IPS-NIHi7 (cell line): ENCODE measurements at regions not wholly inside any gene's neighbourhood (a gene's known extent, or its start where the extent isn't known, plus 50 kb on each side); places are given as distances from the start of the nearest gene placed in this dataset.

Source experiments
- DNase-seq: peaks from one replicate; pipeline ENCODE4 v3.0.0; 2012; ENCODE audit warnings: mixed read lengths; ENCODE audit errors: extremely low spot score

DNA sequence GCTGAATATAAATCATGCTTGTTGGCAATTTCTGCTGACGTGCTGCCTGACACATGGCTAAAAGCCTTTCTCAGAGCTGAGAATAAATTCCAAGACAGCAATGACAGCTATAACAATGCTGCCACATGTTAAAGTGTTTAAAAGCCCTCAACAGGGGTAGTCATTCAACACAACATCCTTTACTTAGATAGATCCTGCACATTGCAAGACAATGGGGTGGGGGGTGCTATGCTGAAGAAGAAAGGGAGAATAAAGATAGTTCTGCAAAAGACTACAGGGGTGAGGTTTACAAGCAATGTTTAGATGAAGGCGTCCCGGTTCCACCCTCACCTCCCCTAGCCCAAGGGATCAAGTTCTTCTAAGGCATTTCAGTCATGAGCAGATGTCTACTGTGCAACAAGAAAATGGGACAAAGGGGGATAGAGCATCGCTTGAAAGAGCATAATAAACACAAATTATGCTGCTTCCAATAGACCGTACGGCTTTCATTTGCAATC, 291.0 kb upstream of the ACVR2A start:
- no peak for DNase-seq

- DNase-seq = no peak
These were observed 293.7 kb upstream of the ACVR2A start for GRCh38 chr2:147550995-147551731.

GRCh38 chr2:147549054-147549453, 295.8 kb upstream of the ACVR2A start:
- no peak for DNase-seq

- no peak for DNase-seq
These were observed 296.4 kb upstream of the ACVR2A start for GRCh38 chr2:147548451-147548850.

DNA sequence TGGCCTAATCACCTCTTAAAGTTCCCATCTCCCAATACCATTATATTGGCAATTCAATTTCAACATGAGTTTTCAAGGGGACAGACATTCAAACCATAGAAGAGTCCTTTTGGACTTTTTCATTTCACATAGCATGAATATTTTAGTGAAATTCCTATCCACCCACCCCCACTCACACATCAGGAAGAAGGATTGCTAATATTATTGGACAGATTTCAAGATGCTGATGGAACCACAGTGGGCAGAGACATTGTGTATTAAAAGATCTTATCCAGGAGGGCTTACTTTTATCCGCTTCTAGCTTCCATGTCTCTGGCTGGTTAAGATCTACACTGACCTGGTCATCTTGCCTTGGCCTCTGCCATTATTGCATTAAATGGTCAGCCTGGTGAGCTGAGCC, 297.4 kb upstream of the ACVR2A start:
- DNase-seq = no peak

GRCh38 chr2:147546109-147546508, 298.7 kb upstream of the ACVR2A start:
- no peak for DNase-seq

DNA sequence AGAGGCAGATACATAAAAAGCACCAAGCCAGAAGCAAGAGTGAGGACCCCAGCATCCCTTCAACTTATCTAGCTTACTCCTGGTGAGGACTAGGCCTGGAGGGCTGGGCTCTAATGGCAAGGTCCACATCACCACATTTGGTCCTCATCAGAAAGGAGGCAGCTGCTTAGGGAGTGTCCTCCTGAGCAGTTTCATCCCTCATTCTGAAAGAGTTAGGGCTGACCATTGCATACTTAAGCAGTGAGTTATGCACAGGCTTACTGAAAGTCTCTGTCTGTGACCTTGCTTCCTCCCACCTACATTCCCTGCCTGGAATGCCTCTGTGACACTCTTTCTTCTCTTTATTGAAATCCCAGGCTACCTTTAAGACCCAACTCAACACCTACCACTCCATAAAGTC, 301.8 kb upstream of the ACVR2A start:
- no peak for DNase-seq

DNA sequence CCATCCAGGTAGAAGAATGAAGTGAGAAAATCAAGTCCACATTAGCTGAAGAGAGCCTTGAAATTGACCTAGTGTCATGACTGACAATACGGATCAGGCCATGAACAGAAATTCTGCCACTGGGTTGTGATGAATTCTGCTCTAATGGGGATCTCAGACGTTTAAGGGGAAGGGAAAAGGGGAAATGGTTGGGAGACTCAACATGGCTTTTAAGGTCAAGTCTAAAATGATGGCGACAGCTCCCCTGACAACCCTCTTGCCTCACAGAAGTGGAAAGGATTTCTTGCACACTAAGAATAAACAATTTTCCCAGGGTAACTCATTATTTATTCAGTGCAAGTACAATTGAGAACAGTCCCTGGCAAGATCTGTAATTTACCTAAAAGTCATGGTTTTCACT, 302.5 kb upstream of the ACVR2A start:
- no peak for DNase-seq

DNA sequence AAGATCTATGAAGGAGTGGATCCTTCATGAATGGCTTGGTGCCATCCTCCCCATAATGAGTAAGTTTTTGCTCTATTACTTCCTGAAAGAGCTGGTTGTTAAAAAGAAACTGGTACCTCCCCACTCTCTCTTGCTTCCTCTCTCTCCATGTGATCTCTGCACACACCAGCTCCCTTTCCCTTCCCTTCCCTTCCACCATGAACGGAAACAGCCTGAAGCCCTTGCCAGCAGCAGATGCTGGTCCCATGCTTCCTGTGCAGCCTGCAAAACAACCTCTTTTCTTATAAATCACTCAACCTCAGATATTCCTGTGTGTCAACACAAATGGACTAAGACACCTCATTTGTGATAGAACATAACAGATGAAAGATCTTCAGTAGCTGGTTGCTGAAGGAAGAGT, 303.5 kb upstream of the ACVR2A start:
- no peak for DNase-seq

- no peak for DNase-seq
These were observed 306.0 kb upstream of the ACVR2A start for GRCh38 chr2:147538821-147539220.

DNA sequence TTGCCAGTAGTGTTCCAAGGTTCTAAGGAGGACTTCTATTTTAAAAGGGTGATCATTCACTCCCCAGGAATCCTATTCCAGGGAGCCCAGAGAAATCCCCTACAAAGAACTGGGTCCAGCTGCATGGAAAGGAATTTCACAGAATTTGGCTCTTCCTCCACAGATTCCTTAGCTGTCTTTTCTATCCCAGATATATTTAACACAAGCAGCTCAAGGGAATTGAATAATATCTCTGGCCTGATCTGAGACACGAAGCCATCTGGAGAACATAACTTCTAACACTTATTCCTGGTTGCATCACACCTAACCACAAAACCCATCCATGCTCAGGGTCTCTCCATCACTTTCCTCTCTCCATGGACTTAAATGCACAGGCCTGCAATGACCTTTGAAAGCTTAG, 306.7 kb upstream of the ACVR2A start:
- DNase-seq = no peak

- no peak for DNase-seq
These were observed 313.6 kb upstream of the ACVR2A start for GRCh38 chr2:147531269-147531668.

DNA sequence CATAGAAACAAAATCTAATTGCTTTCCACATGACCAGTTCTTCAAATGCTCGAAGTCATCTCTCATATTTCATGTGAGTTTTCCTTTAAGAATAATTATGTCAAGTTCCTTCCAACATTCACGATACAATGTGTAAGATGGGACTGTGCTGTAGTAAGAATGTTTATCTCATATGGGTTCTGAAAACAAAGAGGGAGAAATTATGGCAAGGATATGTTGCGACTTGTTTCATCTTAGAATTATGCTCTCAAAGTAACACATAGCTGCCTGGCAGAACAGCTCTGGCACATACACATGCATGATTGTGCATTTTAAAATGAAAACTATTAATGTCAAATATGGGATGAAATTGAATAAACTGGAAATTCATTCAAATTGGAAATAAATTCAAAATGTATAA, 314.8 kb upstream of the ACVR2A start:
- DNase-seq = no peak

- no peak for DNase-seq
These were observed 318.9 kb upstream of the ACVR2A start for GRCh38 chr2:147525819-147526489.

DNA sequence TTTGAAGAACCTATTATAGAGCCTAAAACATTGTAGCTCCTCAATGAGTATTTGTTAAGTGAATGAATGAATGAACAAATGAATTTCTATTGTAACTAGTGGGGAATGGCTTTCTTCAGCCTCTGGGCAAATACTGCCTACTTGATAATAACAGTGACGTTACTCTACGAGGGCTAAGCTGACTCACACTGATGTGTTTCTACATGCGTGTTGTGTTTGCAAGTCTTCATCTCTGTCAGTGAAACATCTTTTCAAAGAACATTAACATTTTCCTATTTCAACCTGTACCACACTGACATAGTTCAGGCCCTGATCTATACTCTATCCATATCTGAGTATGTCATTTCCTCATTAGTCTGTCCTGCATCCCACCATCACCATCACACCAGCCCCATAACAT, 319.9 kb upstream of the ACVR2A start:
- DNase-seq = no peak

- DNase-seq = no peak
These were observed 321.4 kb upstream of the ACVR2A start for GRCh38 chr2:147523415-147523814.

GRCh38 chr2:147521936-147522335, 322.9 kb upstream of the ACVR2A start:
- no peak for DNase-seq

DNA sequence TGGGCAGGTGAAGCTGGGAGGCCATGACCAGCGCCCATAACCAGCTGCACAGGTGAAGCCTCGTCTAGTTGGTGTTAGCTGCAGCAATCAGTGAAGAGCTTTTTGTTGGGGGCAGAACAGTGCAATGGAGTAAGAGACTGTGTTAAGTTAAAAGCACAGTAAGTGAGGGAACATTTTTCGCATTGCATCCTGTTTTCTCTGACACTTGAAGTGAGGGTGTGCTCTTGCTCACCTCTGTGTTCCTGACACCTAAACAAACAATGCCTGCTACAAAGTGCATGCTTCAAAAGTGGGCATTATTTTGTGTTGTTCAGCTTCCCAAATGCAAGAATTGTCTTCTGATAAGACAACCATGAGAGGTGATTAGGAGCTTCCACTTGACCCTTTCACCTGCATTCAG, 324.0 kb upstream of the ACVR2A start:
- DNase-seq = no peak

GRCh38 chr2:147519178-147519577, 325.7 kb upstream of the ACVR2A start:
- DNase-seq = no peak

GRCh38 chr2:147515213-147515612, 329.6 kb upstream of the ACVR2A start:
- no peak for DNase-seq

DNA sequence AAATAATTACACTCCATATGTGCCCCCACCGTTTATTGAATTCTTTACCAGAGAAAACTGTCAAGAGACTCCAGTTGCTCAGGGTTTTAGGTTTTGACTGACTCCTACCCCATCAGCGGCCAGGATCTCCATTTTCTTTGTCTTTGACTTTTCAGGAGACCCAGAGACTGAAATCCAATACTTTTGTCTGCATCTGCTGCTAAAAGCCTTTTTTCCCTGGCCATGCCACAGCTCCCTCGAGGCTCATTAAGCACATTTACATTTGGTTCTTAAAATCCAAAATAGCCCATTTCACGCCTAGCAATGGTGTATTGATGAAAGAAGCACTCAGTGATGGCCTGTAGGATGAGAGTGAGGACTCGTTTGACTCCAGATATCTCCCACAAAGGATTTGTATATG, 332.6 kb upstream of the ACVR2A start:
- DNase-seq = no peak

GRCh38 chr2:147511491-147511948, 333.3 kb upstream of the ACVR2A start:
- DNase-seq = no peak

DNA sequence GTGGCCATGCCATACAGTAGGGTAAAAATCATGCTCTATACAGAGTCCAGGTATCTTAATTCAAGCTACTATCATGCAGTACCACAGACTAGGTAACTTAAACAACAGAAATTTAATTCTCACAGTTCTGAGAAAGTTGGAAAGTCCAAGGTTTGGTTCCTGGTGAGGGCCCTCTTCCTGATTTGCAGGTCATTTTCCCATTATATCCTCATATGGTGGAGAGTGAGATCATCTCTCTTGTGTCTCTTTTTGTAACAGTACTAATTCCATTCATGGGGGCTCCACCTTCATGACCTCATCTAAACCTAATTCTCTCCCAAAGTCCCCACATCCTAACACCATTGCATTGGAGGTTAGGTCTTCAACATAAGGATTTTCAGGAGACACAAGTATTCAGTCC, 335.0 kb upstream of the ACVR2A start:
- DNase-seq = no peak
